Endothelial cell of umbilical vein (primary cell): ENCODE measurements at regions not wholly inside any gene's neighbourhood (a gene's known extent, or its start where the extent isn't known, plus 50 kb on each side); places are given as distances from the start of the nearest gene placed in this dataset.

Experiments used
- BruUV-seq: library from RNA; stranded (reverse); fragments of 400-500 nt; replicated peaks from 2 replicates; lab custom pipeline; 2021; lab: Mats Ljungman, UMichigan
- CTCF ChIA-PET: fragments of 300-600, 350-600 bp; sonication (Branson Sonifier 250); formaldehyde crosslinking; loops from one replicate; lab custom pipeline; 2021; ENCODE audit warnings: antibody characterized with exemption, inconsistent platforms; lab: Charles Lee
- POLR2A ChIA-PET: fragments of 300-600, 350-600 bp; sonication (Branson Sonifier 250); formaldehyde crosslinking; loops from one replicate; lab custom pipeline; 2021; ENCODE audit warnings: antibody characterized with exemption, inconsistent platforms; lab: Charles Lee
- DNase-seq: peaks from one replicate; pipeline ENCODE4 v3.0.0-alpha.2; 2011; ENCODE audit warnings: low read depth, low spot score
- FAIRE-seq: peaks from 2 replicates; lab custom pipeline; 2011; peaks lifted over from hg19 to GRCh38; lab: Jason Lieb, UNC
- H2AFZ ChIP-seq: 2 replicates; pipeline ENCODE4 v1.6.0; 2012; ENCODE audit warnings: low read depth, low read length, control low read depth, inconsistent platforms
- H3K27ac ChIP-seq: 2 replicates; pipeline ENCODE4 v1.5.1; 2011; ENCODE audit warnings: low read depth, mild to moderate bottlenecking, control low read depth, low read length, moderate library complexity; ENCODE audit not compliant: insufficient read depth
- H3K27me3 ChIP-seq, 2 experiments: 2 replicates each; pipeline versions ENCODE4 v1.6.0 to v1.6.1; 2011; ENCODE audit warnings: low read length in 2 of 2, mixed read lengths in 1 of 2; ENCODE audit not compliant: control insufficient read depth in 2 of 2, insufficient read depth in 2 of 2
- H3K36me3 ChIP-seq, 2 experiments: 2 replicates in 1 of 2; 3 replicates in 1 of 2; pipeline ENCODE4 v1.5.1; 2011; ENCODE audit warnings: low read length in 2 of 2, mild to moderate bottlenecking in 1 of 2, moderate library complexity in 1 of 2; ENCODE audit not compliant: control insufficient read depth in 2 of 2, insufficient read depth in 2 of 2; ENCODE audit errors: extremely low read depth in 1 of 2
- H3K4me1 ChIP-seq: 3 replicates; pipeline ENCODE4 v1.5.1; 2011; ENCODE audit warnings: mild to moderate bottlenecking, low read length; ENCODE audit not compliant: control insufficient read depth, insufficient read depth; ENCODE audit errors: extremely low read depth
- H3K4me2 ChIP-seq: 2 replicates; pipeline ENCODE4 v1.6.1; 2011; ENCODE audit warnings: low read length, control low read depth, mixed read lengths; ENCODE audit not compliant: insufficient read depth
- H3K4me3 ChIP-seq, 3 experiments: fragments of 200-600 bp in 1 of 3; sonication (generic), shearing (Covaris generic) in 1 of 3; replicated peaks in 1 of 3; 2 replicates each; pipeline ENCODE4 v1.5.1; 2011 to 2016; ENCODE audit warnings: control low read depth in 3 of 3, low read length in 3 of 3, mild to moderate bottlenecking in 2 of 3, inconsistent platforms in 1 of 3, low read depth in 1 of 3, moderate library complexity in 1 of 3; ENCODE audit not compliant: insufficient read depth in 1 of 3
- H3K79me2 ChIP-seq: 2 replicates; pipeline ENCODE4 v1.6.0; 2012; ENCODE audit warnings: low read length, inconsistent platforms; ENCODE audit not compliant: control insufficient read depth, insufficient read depth
- H3K9ac ChIP-seq: replicated peaks from 2 replicates; pipeline ENCODE3; 2011; ENCODE audit warnings: low read length, control low read depth; ENCODE audit not compliant: insufficient read depth; ENCODE audit errors: extremely low read depth
- H3K9me1 ChIP-seq: replicated peaks from 3 replicates; pipeline ENCODE4 v1.6.0; 2011; ENCODE audit warnings: mild to moderate bottlenecking, low read length; ENCODE audit not compliant: control insufficient read depth, insufficient read depth; ENCODE audit errors: extremely low read depth
- H3K9me3 ChIP-seq: replicated peaks from 2 replicates; pipeline ENCODE4 v1.5.1; 2012; ENCODE audit warnings: low read length, inconsistent platforms; ENCODE audit not compliant: control insufficient read depth, insufficient read depth
- H4K20me1 ChIP-seq: replicated peaks from 2 replicates; pipeline ENCODE3; 2011; ENCODE audit warnings: mild to moderate bottlenecking, low read length; ENCODE audit not compliant: control insufficient read depth, insufficient read depth; ENCODE audit errors: extremely low read depth
- EZH2 ChIP-seq: IDR thresholded peaks from 2 replicates; pipeline ENCODE4 v1.6.1; 2012; ENCODE audit warnings: borderline replicate concordance, low read depth, mild to moderate bottlenecking, moderate library complexity, low read length, inconsistent platforms; ENCODE audit not compliant: severe bottlenecking
- FOS ChIP-seq: IDR thresholded peaks from 2 replicates; pipeline ENCODE4 v1.6.1; 2011; ENCODE audit warnings: mild to moderate bottlenecking, low read length, moderate library complexity, borderline replicate concordance; ENCODE audit not compliant: insufficient read depth
- GATA2 ChIP-seq: IDR thresholded peaks from 2 replicates; pipeline ENCODE4 v1.7.0; 2011; ENCODE audit warnings: low read depth, mild to moderate bottlenecking, moderate library complexity, mixed read lengths, low read length; ENCODE audit not compliant: insufficient read length, insufficient read depth
- JUN ChIP-seq: IDR thresholded peaks from 2 replicates; pipeline ENCODE4 v1.6.1; 2011; ENCODE audit warnings: borderline replicate concordance, low read depth; ENCODE audit not compliant: insufficient read length, insufficient read depth
- MYC ChIP-seq: IDR thresholded peaks from one replicate; pipeline ENCODE4 v1.6.1; 2011; ENCODE audit warnings: mild to moderate bottlenecking, low read depth, low read length
- POLR2A ChIP-seq: IDR thresholded peaks from 2 replicates; pipeline ENCODE4 v1.6.1; 2012; ENCODE audit warnings: low read depth, mild to moderate bottlenecking, control low read depth, low read length
- POLR2AphosphoS5 ChIP-seq: IDR thresholded peaks from 2 replicates; pipeline ENCODE4 v1.6.1; 2012; ENCODE audit warnings: low read depth, mild to moderate bottlenecking, control low read depth, low read length, moderate library complexity; ENCODE audit not compliant: insufficient read depth
- dilution Hi-C: fragments of 300-500 bp; cut with MboI; formaldehyde crosslinking; loops from one replicate; pipeline ENCODE4 v1.15.0; 2019; ENCODE audit warnings: low sequenced_read_pairs; ENCODE audit not compliant: extremely low pct_ligation_motif_present
- intact Hi-C: fragments of 100-400 bp; cut with micrococcal nuclease; formaldehyde crosslinking; loops from one replicate; pipeline ENCODE4 v1.10.0; 2022
- TF ChIP-seq, protein P1 (sequence below): IDR thresholded peaks from 2 replicates; pipeline ENCODE4 v1.6.1; 2011; ENCODE audit not compliant: insufficient read depth, insufficient read length
- TF ChIP-seq, protein P2 (sequence below), 2 donors: IDR thresholded peaks; 1 replicate in 1 of 2; 2 replicates in 1 of 2; pipeline ENCODE4 v1.5.1; 2011; ENCODE audit warnings: low read length in 2 of 2, mild to moderate bottlenecking in 2 of 2, moderate library complexity in 2 of 2, control low read depth in 1 of 2, inconsistent platforms in 1 of 2, low read depth in 1 of 2; ENCODE audit not compliant: insufficient read depth in 1 of 2; ENCODE audit errors: extremely low read depth in 1 of 2

DNA sequence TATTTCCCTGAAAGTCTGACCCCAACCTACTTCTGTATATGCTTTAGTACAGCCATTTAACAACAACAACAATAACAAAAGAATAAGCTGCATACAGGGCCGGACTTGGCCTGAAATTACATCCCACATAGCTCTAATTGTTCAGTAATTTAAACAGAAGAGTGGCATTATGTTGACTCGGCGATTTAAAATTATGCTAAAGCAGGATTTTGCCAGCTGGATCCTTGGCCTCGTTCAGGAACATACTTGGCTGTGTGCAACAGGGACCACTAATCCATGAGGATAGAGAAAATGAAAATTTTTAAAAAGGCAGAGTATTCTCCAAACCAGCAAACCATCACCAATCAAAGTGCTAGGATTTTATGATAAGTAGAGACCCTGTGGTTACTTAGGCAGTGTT lies 433.1 kb upstream of the RBMS3 start:
- Histone ChIP-seq H3K79me2 (no peaks in the 10 kb centered on the region), H3K9me3 (no peaks in the 10 kb centered on the region), H3K4me2 (no peak overlapping the region), H3K27ac (no peak overlapping the region), H3K4me3 (no peak overlapping the region), H3K27me3 (peaks cover 2 to 3% of the 10 kb centered on the region in 2 experiments), H3K4me1 (no peaks in the 10 kb centered on the region), H3K9me1 (no peaks in the 10 kb centered on the region), H4K20me1 (no peaks in the 10 kb centered on the region), H2AFZ (no peak overlapping the region), H3K36me3 (no peaks in the 10 kb centered on the region), H3K9ac (no peak overlapping the region)
- no peak for FAIRE-seq
- DNase-seq: no peak
- intact Hi-C loops: no loop called here
- CTCF ChIA-PET: interaction anchor here (1.4 kb wide), 1 partner anchor 12 kb away, joined by 3 read pairs; no protein-coding TSS in a partner anchor
- BruUV-seq: no TSS peak
- dilution Hi-C loops: no loop called here
- TF ChIP-seq POLR2AphosphoS5 (no peak), MYC (no peak), EZH2 (no peak), FOS (no peak), JUN (no peak)
- TF ChIP-seq, protein P1, sequence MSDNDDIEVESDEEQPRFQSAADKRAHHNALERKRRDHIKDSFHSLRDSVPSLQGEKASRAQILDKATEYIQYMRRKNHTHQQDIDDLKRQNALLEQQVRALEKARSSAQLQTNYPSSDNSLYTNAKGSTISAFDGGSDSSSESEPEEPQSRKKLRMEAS: no peak
- POLR2A ChIA-PET: no interaction called here

DNA sequence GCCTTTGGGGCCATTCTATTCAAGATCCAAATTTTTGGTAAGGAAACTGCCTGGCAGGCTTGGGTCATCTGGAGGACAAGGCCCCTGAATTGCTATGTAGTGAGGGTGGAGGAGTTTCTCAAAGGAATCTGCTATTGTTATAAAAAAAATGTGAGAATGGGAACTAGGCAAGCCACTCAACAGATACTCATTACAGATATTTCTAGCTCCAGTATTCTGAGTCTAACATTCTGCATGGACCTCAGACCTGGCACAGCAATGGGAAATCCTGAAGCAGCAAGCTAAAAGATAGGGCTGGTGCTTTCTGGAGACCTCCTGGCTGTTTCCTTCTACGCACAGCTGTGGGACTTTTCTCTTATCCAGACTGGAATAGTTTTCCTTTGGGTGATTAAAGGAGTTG lies 430.7 kb upstream of the RBMS3 start:
- dilution Hi-C loops (no loop called here), intact Hi-C loops (no loop called here)
- Histone ChIP-seq H2AFZ (no peak overlapping the region), H3K9ac (no peak overlapping the region), H3K79me2 (no peaks in the 10 kb centered on the region), H4K20me1 (no peaks in the 10 kb centered on the region), H3K4me3 (no peak overlapping the region), H3K4me2 (no peak overlapping the region), H3K9me3 (no peaks in the 10 kb centered on the region), H3K36me3 (no peaks in the 10 kb centered on the region), H3K27ac (no peak overlapping the region), H3K9me1 (no peaks in the 10 kb centered on the region), H3K4me1 (no peaks in the 10 kb centered on the region), H3K27me3 (peaks cover 2 to 3% of the 10 kb centered on the region in 2 experiments)
- TF ChIP-seq JUN (no peak), POLR2A (no peak), GATA2 (no peak), MYC (no peak), FOS (no peak), POLR2AphosphoS5 (no peak), EZH2 (no peak)
- TF ChIP-seq, protein P1: no peak
- TF ChIP-seq, protein P2, sequence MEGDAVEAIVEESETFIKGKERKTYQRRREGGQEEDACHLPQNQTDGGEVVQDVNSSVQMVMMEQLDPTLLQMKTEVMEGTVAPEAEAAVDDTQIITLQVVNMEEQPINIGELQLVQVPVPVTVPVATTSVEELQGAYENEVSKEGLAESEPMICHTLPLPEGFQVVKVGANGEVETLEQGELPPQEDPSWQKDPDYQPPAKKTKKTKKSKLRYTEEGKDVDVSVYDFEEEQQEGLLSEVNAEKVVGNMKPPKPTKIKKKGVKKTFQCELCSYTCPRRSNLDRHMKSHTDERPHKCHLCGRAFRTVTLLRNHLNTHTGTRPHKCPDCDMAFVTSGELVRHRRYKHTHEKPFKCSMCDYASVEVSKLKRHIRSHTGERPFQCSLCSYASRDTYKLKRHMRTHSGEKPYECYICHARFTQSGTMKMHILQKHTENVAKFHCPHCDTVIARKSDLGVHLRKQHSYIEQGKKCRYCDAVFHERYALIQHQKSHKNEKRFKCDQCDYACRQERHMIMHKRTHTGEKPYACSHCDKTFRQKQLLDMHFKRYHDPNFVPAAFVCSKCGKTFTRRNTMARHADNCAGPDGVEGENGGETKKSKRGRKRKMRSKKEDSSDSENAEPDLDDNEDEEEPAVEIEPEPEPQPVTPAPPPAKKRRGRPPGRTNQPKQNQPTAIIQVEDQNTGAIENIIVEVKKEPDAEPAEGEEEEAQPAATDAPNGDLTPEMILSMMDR (IDR thresholded peaks at IDR 0.05; ENCODE audit: extremely low read depth in 1 of 2, insufficient read depth in 1 of 2, low read depth in 1 of 2, low read length in 2 of 2): no peak
- no peak for FAIRE-seq
- ChIA-PET POLR2A (interaction anchor here (0.6 kb wide), 1 partner anchor 81 kb away, joined by 3 read pairs; no protein-coding TSS in a partner anchor), CTCF (interaction anchor here (1.1 to 1.5 kb wide), 2 partner anchors 12 to 15 kb away, joined by 3 read pairs; no protein-coding TSS in a partner anchor)
- DNase-seq: no peak
- no TSS peak for BruUV-seq
